HEK293T (cell line): ENCODE measurements at regions not wholly inside any gene's neighbourhood (a gene's known extent, or its start where the extent isn't known, plus 50 kb on each side); places are given as distances from the start of the nearest gene placed in this dataset.

Source experiments
- ELF4 ChIP-seq: fragments of 450-650 bp; IDR thresholded peaks from 2 replicates; pipeline ENCODE4 v1.6.1; 2017; ENCODE audit warnings: antibody characterized with exemption
- HDGF ChIP-seq: fragments of 450-650 bp; IDR thresholded peaks from 2 replicates; pipeline ENCODE4 v1.6.1; 2017; ENCODE audit warnings: antibody characterized with exemption, borderline replicate concordance
- L3MBTL2 ChIP-seq: fragments of 450-650 bp; conservative IDR thresholded peaks from 2 replicates; pipeline ENCODE4 v1.6.1; 2016; ENCODE audit warnings: mild to moderate bottlenecking
- SP1 ChIP-seq: fragments of 450-650 bp; IDR thresholded peaks from 2 replicates; pipeline ENCODE4 v1.6.1; 2017

GRCh38 chr15:29471757-29472156 lies 202.1 kb upstream of the NSMCE3 start:
- TF ChIP-seq ELF4 (no peak), SP1 (no peak), L3MBTL2 (no peak), HDGF (no peak)
